Tibial nerve (tissue), 4 donors: ENCODE measurements at regions not wholly inside any gene's neighbourhood (a gene's known extent, or its start where the extent isn't known, plus 50 kb on each side); places are given as distances from the start of the nearest gene placed in this dataset.
A peak's percentile ranks its signal among the peaks of the same experiment; 100 is the strongest.

ENCODE experiments used
- DNase-seq, 2 donors: peaks; one replicate each; pipeline ENCODE4 v3.0.0-alpha.2; 2019; ENCODE audit warnings: low spot score in 2 of 2
- H3K27ac ChIP-seq, 4 donors: fragments of 200-600 bp; sonication (generic) in 3 of 4; one replicate each; pipeline ENCODE4 v1.5.1; 2017 to 2019; ENCODE audit warnings: mild to moderate bottlenecking in 1 of 4
- H3K27me3 ChIP-seq, 2 donors: fragments of 200-600 bp; sonication (generic) in 1 of 2; one replicate each; pipeline versions ENCODE4 v1.5.1 to v1.6.0; 2017 to 2019
- H3K36me3 ChIP-seq, 3 donors: fragments of 200-600 bp; sonication (generic); one replicate each; pipeline ENCODE4 v1.5.1; 2018 to 2019
- H3K4me1 ChIP-seq, 4 donors: fragments of 200-600 bp; sonication (generic) in 3 of 4; one replicate each; pipeline ENCODE4 v1.5.1; 2017 to 2019
- H3K4me3 ChIP-seq, 4 donors: fragments of 200-600 bp; sonication (generic) in 3 of 4; one replicate each; pipeline ENCODE4 v1.5.1; 2017 to 2019; ENCODE audit warnings: mild to moderate bottlenecking in 1 of 4, moderate library complexity in 1 of 4
- H3K9me3 ChIP-seq, 4 donors: fragments of 200-600 bp; sonication (generic) in 3 of 4; one replicate each; pipeline ENCODE4 v1.5.1; 2017 to 2019
- CTCF ChIP-seq, 5 experiments: fragments of 200-600 bp in 3 of 5; fragments of 450-650 bp in 2 of 5; sonication (generic) in 3 of 5; IDR thresholded peaks; one replicate each; pipeline ENCODE4 v1.5.1; 2016 to 2019; ENCODE audit warnings: antibody characterized with exemption in 5 of 5, mild to moderate bottlenecking in 3 of 5, moderate library complexity in 2 of 5
- EP300 ChIP-seq, 2 donors: sonication (generic); formaldehyde crosslinking; IDR thresholded peaks; one replicate each; pipeline ENCODE4 v1.6.1; 2017; ENCODE audit warnings: antibody characterized with exemption in 2 of 2, mild to moderate bottlenecking in 1 of 2
- POLR2A ChIP-seq, 2 donors: fragments of 450-650 bp; IDR thresholded peaks; one replicate each; pipeline ENCODE4 v1.6.1; 2017; ENCODE audit warnings: antibody characterized with exemption in 2 of 2, mild to moderate bottlenecking in 2 of 2, moderate library complexity in 2 of 2
- WGBS, 2 donors: methylation state at CpG; one replicate each; pipeline ENCODE4 v1.1.5; 2018; 5-methylcytosine and 5-hydroxymethylcytosine counted together

- DNase-seq, result no peak
- Histone ChIP-seq H3K36me3 (no peaks in the 10 kb centered on the region), H3K27ac (no peak overlapping the region), H3K27me3 (no peaks in the 10 kb centered on the region), H3K9me3 (peaks cover 0 to 6% (median 0%) of the 10 kb centered on the region in 4 donors), H3K4me3 (no peak overlapping the region), H3K4me1 (no peaks in the 10 kb centered on the region)
- 50 to 53% methylated on average over 1 of the region's 1 CpG for WGBS, 2 donors
- TF ChIP-seq EP300 (IDR thresholded peaks at IDR 0.05), result no peak
- no peak for TF ChIP-seq POLR2A (IDR thresholded peaks at IDR 0.05)
- no peak for TF ChIP-seq CTCF (IDR thresholded peaks at IDR 0.05)
Observed at GRCh38 chr21:18498431-18498830, 94.8 kb upstream of the TMPRSS15 start.

- H3K4me3 ChIP-seq, result no peak overlapping the region
- peak; percentile 28 to 69 for DNase-seq
- H3K36me3 ChIP-seq, result no peaks in the 10 kb centered on the region
- peaks cover 0 to 12% (median 0%) of the 10 kb centered on the region in 4 donors for H3K9me3 ChIP-seq
- no peaks in the 10 kb centered on the region for H3K4me1 ChIP-seq
- 24 to 26% methylated on average over 4 of the region's 4 CpGs for WGBS, 2 donors
- TF ChIP-seq CTCF (IDR thresholded peaks at IDR 0.05), result peak; percentile 35 to 71 (median 61)
- no peak for TF ChIP-seq POLR2A (IDR thresholded peaks at IDR 0.05)
- no peak for TF ChIP-seq EP300 (IDR thresholded peaks at IDR 0.05)
- H3K27me3 ChIP-seq, result no peaks in the 10 kb centered on the region
- H3K27ac ChIP-seq, result no peak overlapping the region
Observed at GRCh38 chr21:18499761-18500376, 96.3 kb upstream of the TMPRSS15 start.

- Histone ChIP-seq H3K36me3 (no peaks in the 10 kb centered on the region), H3K27me3 (no peaks in the 10 kb centered on the region), H3K4me1 (no peaks in the 10 kb centered on the region), H3K4me3 (no peak overlapping the region), H3K9me3 (no peaks in the 10 kb centered on the region), H3K27ac (no peak overlapping the region)
- DNase-seq, result no peak
- no peak for TF ChIP-seq EP300 (IDR thresholded peaks at IDR 0.05)
- no peak for TF ChIP-seq POLR2A (IDR thresholded peaks at IDR 0.05)
- TF ChIP-seq CTCF (IDR thresholded peaks at IDR 0.05), result no peak
- WGBS, 2 donors, result 58 to 64% methylated on average over 11 of the region's 11 CpGs
Observed at GRCh38 chr21:18518054-18518481, 114.5 kb upstream of the TMPRSS15 start.

GRCh38 chr21:18521204-18521603 is 117.6 kb upstream of the TMPRSS15 start:
- WGBS, 2 donors, result 43 to 44% methylated on average over 2 of the region's 2 CpGs
- Histone ChIP-seq H3K4me3 (no peak overlapping the region), H3K27me3 (no peaks in the 10 kb centered on the region), H3K9me3 (no peaks in the 10 kb centered on the region), H3K27ac (no peak overlapping the region), H3K4me1 (no peaks in the 10 kb centered on the region), H3K36me3 (no peaks in the 10 kb centered on the region)
- TF ChIP-seq POLR2A (IDR thresholded peaks at IDR 0.05) (no peak), EP300 (IDR thresholded peaks at IDR 0.05) (no peak), CTCF (IDR thresholded peaks at IDR 0.05) (no peak)
- DNase-seq, result no peak

GRCh38 chr21:18522181-18522972 is 118.8 kb upstream of the TMPRSS15 start:
- no peaks in the 10 kb centered on the region for H3K27me3 ChIP-seq
- H3K4me3 ChIP-seq, result no peak overlapping the region
- TF ChIP-seq EP300 (IDR thresholded peaks at IDR 0.05) (no peak), CTCF (IDR thresholded peaks at IDR 0.05) (no peak), POLR2A (IDR thresholded peaks at IDR 0.05) (no peak)
- H3K36me3 ChIP-seq, result no peaks in the 10 kb centered on the region
- no peaks in the 10 kb centered on the region for H3K4me1 ChIP-seq
- H3K27ac ChIP-seq, result no peak overlapping the region
- DNase-seq, result no peak
- no peaks in the 10 kb centered on the region for H3K9me3 ChIP-seq
- 73 to 83% methylated on average over 7 of the region's 7 CpGs for WGBS, 2 donors
